Keratinocyte (primary cell): ENCODE measurements at regions not wholly inside any gene's neighbourhood (a gene's known extent, or its start where the extent isn't known, plus 50 kb on each side); places are given as distances from the start of the nearest gene placed in this dataset.

Experiments used
- DNase-seq: peaks from one replicate; pipeline ENCODE4 v3.0.0-alpha.2; 2011; ENCODE audit warnings: low read depth, missing footprints, low spot score
- FAIRE-seq: peaks from 2 replicates; lab custom pipeline; 2011; peaks lifted over from hg19 to GRCh38; lab: Jason Lieb, UNC
- H2AFZ ChIP-seq: 2 replicates; pipeline ENCODE4 v1.6.0; 2012; ENCODE audit warnings: low read length, control low read depth, inconsistent platforms; ENCODE audit not compliant: control insufficient read depth
- H3K27ac ChIP-seq: 2 replicates; pipeline ENCODE4 v1.5.1; 2011; ENCODE audit warnings: low read length; ENCODE audit not compliant: control insufficient read depth, insufficient read depth
- H3K27me3 ChIP-seq: 3 replicates; pipeline ENCODE4 v1.6.0; 2011; ENCODE audit warnings: low read length; ENCODE audit not compliant: control insufficient read depth, insufficient read depth; ENCODE audit errors: extremely low read depth
- H3K36me3 ChIP-seq, 2 experiments: 2 replicates in 1 of 2; 3 replicates in 1 of 2; pipeline ENCODE4 v1.5.1; 2011; ENCODE audit warnings: low read length in 2 of 2, mild to moderate bottlenecking in 1 of 2; ENCODE audit not compliant: control insufficient read depth in 2 of 2, insufficient read depth in 2 of 2; ENCODE audit errors: extremely low read depth in 1 of 2
- H3K4me1 ChIP-seq: 3 replicates; pipeline ENCODE4 v1.5.1; 2011; ENCODE audit warnings: low read length; ENCODE audit not compliant: control insufficient read depth, insufficient read depth; ENCODE audit errors: extremely low read depth
- H3K4me2 ChIP-seq: 3 replicates; pipeline ENCODE4 v1.6.0; 2011; ENCODE audit warnings: low read depth, low read length; ENCODE audit not compliant: control insufficient read depth, insufficient read depth; ENCODE audit errors: extremely low read depth
- H3K4me3 ChIP-seq, 3 experiments: fragments of 200-600 bp in 1 of 3; sonication (generic) in 1 of 3; 2 replicates in 2 of 3; 3 replicates in 1 of 3; pipeline ENCODE4 v1.5.1; 2011 to 2016; ENCODE audit warnings: low read length in 3 of 3, mild to moderate bottlenecking in 3 of 3, control low read depth in 2 of 3, inconsistent platforms in 1 of 3, low read depth in 1 of 3, mixed read lengths in 1 of 3, mixed run types in 1 of 3, moderate library complexity in 1 of 3; ENCODE audit not compliant: control insufficient read depth in 2 of 3, insufficient read depth in 2 of 3; ENCODE audit errors: extremely low read depth in 1 of 3
- H3K79me2 ChIP-seq: 2 replicates; pipeline ENCODE4 v1.6.0; 2012; ENCODE audit warnings: low read length; ENCODE audit not compliant: control insufficient read depth, insufficient read depth
- H3K9ac ChIP-seq: 3 replicates; pipeline ENCODE4 v1.6.0; 2011; ENCODE audit warnings: low read length; ENCODE audit not compliant: control insufficient read depth, insufficient read depth; ENCODE audit errors: extremely low read depth
- H3K9me1 ChIP-seq: 3 replicates; pipeline ENCODE4 v1.6.0; 2011; ENCODE audit warnings: low read length; ENCODE audit not compliant: control insufficient read depth, insufficient read depth; ENCODE audit errors: extremely low read depth
- H3K9me3 ChIP-seq: 2 replicates; pipeline ENCODE4 v1.5.1; 2012; ENCODE audit warnings: low read depth, low read length; ENCODE audit not compliant: control insufficient read depth
- H4K20me1 ChIP-seq: 3 replicates; pipeline ENCODE4 v1.6.0; 2011; ENCODE audit warnings: low read length; ENCODE audit not compliant: control insufficient read depth, insufficient read depth; ENCODE audit errors: extremely low read depth
- CTCF ChIP-seq, 3 experiments: IDR thresholded peaks in 1 of 3; conservative IDR thresholded peaks in 1 of 3; optimal IDR thresholded peaks in 1 of 3; 2 replicates in 2 of 3; 3 replicates in 1 of 3; pipeline versions ENCODE3 to v1.5.1; 2011; ENCODE audit warnings: low read length in 3 of 3, mild to moderate bottlenecking in 3 of 3, moderate library complexity in 2 of 3, control low read depth in 1 of 3, inconsistent platforms in 1 of 3; ENCODE audit not compliant: insufficient read depth in 2 of 3; ENCODE audit errors: extremely low read depth in 1 of 3
- EZH2 ChIP-seq: IDR thresholded peaks from one replicate; pipeline ENCODE4 v1.6.1; 2012; ENCODE audit warnings: inconsistent platforms, mild to moderate bottlenecking, low read length, moderate library complexity
- dilution Hi-C: fragments of 300-500 bp; cut with MboI; formaldehyde crosslinking; loops from one replicate; pipeline ENCODE4 v1.7.0; 2020; ENCODE audit warnings: low sequenced_read_pairs; ENCODE audit not compliant: extremely low pct_ligation_motif_present

DNA sequence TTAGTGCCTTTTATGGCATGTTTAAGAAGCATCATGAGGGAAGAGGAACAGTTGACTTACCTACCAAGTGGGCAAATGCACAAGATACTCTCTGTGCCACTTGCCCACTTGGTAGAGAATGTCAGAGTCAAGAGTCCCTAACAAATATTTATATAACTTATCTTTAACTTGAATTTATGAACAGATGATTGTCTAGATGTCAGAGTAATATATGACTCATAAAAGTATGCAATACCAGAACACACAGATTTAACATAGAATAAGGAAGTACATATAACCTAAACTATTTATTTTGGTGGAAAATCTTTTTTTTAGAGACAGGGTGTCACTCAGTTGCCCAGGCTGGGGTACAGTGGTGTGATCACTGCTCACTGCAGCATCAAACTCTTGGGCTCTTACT lies 130.0 kb upstream of the NANOGP8 start:
- no peaks in the 10 kb centered on the region for H3K9me1 ChIP-seq
- no peak overlapping the region for H2AFZ ChIP-seq
- H3K4me1 ChIP-seq: no peaks in the 10 kb centered on the region
- no peak overlapping the region for H3K4me2 ChIP-seq
- dilution Hi-C loops: no loop called here
- H3K27ac ChIP-seq: no peak overlapping the region
- FAIRE-seq: no peak
- H3K9ac ChIP-seq: no peak overlapping the region
- H3K27me3 ChIP-seq: no peaks in the 10 kb centered on the region
- no peak overlapping the region for H3K4me3 ChIP-seq
- H3K79me2 ChIP-seq: no peaks in the 10 kb centered on the region
- H4K20me1 ChIP-seq: no peaks in the 10 kb centered on the region
- TF ChIP-seq CTCF (optimal IDR thresholded peaks at IDR 0.05 in 1 of 3, IDR thresholded peaks at IDR 0.05 in 1 of 3, conservative IDR thresholded peaks at IDR 0.05 in 1 of 3; ENCODE audit: extremely low read depth in 1 of 3, insufficient read depth in 2 of 3, low read length in 3 of 3) (no peak), EZH2 (no peak)
- DNase-seq: no peak
- H3K9me3 ChIP-seq: no peaks in the 10 kb centered on the region
- H3K36me3 ChIP-seq: no peaks in the 10 kb centered on the region

DNA sequence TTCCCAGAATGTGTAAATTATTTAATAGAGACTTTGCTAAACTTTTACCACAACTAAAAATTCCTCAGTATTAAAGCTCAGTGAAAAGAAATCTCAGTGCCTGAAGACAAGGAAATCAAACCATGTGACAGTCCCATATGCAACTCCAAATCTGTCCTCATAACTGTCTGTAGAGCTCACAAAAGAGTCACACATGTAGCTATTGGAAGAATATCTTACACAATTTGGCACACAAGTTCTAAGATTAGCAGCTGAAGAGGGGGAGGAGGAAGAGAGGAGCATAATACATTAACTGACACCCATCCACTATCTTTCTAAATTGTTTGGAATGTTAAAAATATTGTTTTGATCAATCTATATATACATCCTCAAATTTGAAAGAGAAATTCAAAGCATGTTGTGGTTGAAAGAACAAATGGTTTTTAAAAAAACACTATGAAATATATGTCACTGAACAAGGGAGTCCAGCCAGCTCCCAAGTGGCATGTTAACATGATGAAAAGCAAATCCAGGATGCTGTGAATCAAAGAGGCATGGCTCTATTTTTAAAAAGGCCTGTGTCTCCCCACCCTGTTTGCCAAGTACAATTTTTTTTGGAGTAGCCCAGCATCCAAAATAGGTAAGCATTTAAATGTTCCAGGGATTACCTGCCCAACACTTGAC lies 126.3 kb upstream of the NANOGP8 start:
- Histone ChIP-seq H3K9ac (no peak overlapping the region), H2AFZ (no peak overlapping the region), H4K20me1 (no peaks in the 10 kb centered on the region), H3K4me2 (no peak overlapping the region), H3K79me2 (no peaks in the 10 kb centered on the region), H3K9me1 (no peaks in the 10 kb centered on the region), H3K4me1 (no peaks in the 10 kb centered on the region), H3K27me3 (no peaks in the 10 kb centered on the region), H3K4me3 (no peak overlapping the region), H3K27ac (no peak overlapping the region), H3K9me3 (no peaks in the 10 kb centered on the region), H3K36me3 (no peaks in the 10 kb centered on the region)
- dilution Hi-C loops: no loop called here
- FAIRE-seq: no peak
- no peak for TF ChIP-seq CTCF (optimal IDR thresholded peaks at IDR 0.05 in 1 of 3, IDR thresholded peaks at IDR 0.05 in 1 of 3, conservative IDR thresholded peaks at IDR 0.05 in 1 of 3; ENCODE audit: extremely low read depth in 1 of 3, insufficient read depth in 2 of 3, low read length in 3 of 3)
- no peak for TF ChIP-seq EZH2
- no peak for DNase-seq
